ENCODE measurements at regions not wholly inside any gene's neighbourhood (a gene's known extent, or its start where the extent isn't known, plus 50 kb on each side); places are given as distances from the start of the nearest gene placed in this dataset.

GRCh38 chr4:149065753-149066152 is 623.5 kb upstream of the NR3C2 start:
- DNase-seq (ENCODE audit: low spot score) (no peak), ATAC-seq (no peak), FAIRE-seq (no peak)
- H3K9me3 ChIP-seq (ENCODE audit: low read length), result peaks cover 41% of the 10 kb centered on the region
- in situ Hi-C loops (cut with HindIII; ENCODE audit: extremely low pct_ligation_motif_present, low pct_unique_long_range_greater_than_20kb) (no loop called here), intact Hi-C loops (cut with micrococcal nuclease; ENCODE audit: unreplicated experiment) (no loop called here)
- 100% methylated on average over 1 of the region's 1 CpG for WGBS (ENCODE audit: low lambda C conversion rate)
- no peaks in the 10 kb centered on the region for H3K36me3 ChIP-seq (replicated peaks in 1 of 2; ENCODE audit: control insufficient read depth in 1 of 2, insufficient read depth in 2 of 2, low read length in 2 of 2)
- H3K79me2 ChIP-seq (ENCODE audit: insufficient read depth, low read length), result no peaks in the 10 kb centered on the region
- TF ChIP-seq EEA1 (CRISPR knock-in tag; IDR thresholded peaks at IDR 0.05; ENCODE audit: borderline replicate concordance) (no peak), HIC2 (CRISPR knock-in tag; IDR thresholded peaks at IDR 0.05; ENCODE audit: low read depth) (no peak), MAX (IDR thresholded peaks at IDR 0.05) (no peak), DNMT1 (CRISPR knock-in tag; IDR thresholded peaks at IDR 0.05) (no peak), FOSL1 (CRISPR knock-in tag; IDR thresholded peaks at IDR 0.05; ENCODE audit: borderline replicate concordance) (no peak), HNRNPL (IDR thresholded peaks at IDR 0.05; ENCODE audit: low read depth, low read length) (no peak), KLF13 (CRISPR knock-in tag; IDR thresholded peaks at IDR 0.05) (no peak), ZNF44 (CRISPR knock-in tag; IDR thresholded peaks at IDR 0.05) (no peak), ZNF790 (CRISPR knock-in tag; IDR thresholded peaks at IDR 0.05; ENCODE audit: borderline replicate concordance) (no peak), SMC3 (IDR thresholded peaks at IDR 0.05; ENCODE audit: low read length) (no peak)
- no peak overlapping the region for H3K4me3 ChIP-seq (replicated peaks in 1 of 3; ENCODE audit: insufficient read depth in 1 of 3, low read depth in 2 of 3, low read length in 3 of 3)
- no peaks in the 10 kb centered on the region for H3K27me3 ChIP-seq (ENCODE audit: control insufficient read depth in 1 of 2, insufficient read depth in 2 of 2, low read length in 2 of 2)
- CTCF ChIA-PET (ENCODE audit: low intra/inter-chr PET ratio, low total read pairs), result no interaction called here
- H2AFZ ChIP-seq (ENCODE audit: low read length), result no peak overlapping the region
- no peak overlapping the region for H3K4me2 ChIP-seq (ENCODE audit: low read depth, low read length)
- no peak overlapping the region for H3K9ac ChIP-seq (ENCODE audit: insufficient read depth, low read depth, low read length)
- no TSS peak for BruUV-seq (replicated peaks)
- H4K20me1 ChIP-seq (ENCODE audit: insufficient read depth, low read length), result no peaks in the 10 kb centered on the region
- POLR2A ChIA-PET, result no interaction called here
- no peak overlapping the region for H3K27ac ChIP-seq (ENCODE audit: extremely low read length, insufficient read depth, low read length)
- no peaks in the 10 kb centered on the region for H3K4me1 ChIP-seq (ENCODE audit: insufficient read depth, low read length)

Measured in HepG2 (cell line).